Nucleus accumbens (tissue), 56 donors: ENCODE measurements at regions not wholly inside any gene's neighbourhood (a gene's known extent, or its start where the extent isn't known, plus 50 kb on each side); places are given as distances from the start of the nearest gene placed in this dataset.
"Not testable (repeated sequence)": the region's sequence is repeated elsewhere in the genome, so short reads cannot be mapped to it uniquely, and the experiment has no call there.

Experiments used
- DNase-seq, 56 donors: peaks; one replicate each; lab custom pipeline; 2025; lab: John Stamatoyannopoulos, UW

- no peak for DNase-seq
These were observed 118.9 kb upstream of the EGR2 start for GRCh38 chr10:62935022-62935421.

DNA sequence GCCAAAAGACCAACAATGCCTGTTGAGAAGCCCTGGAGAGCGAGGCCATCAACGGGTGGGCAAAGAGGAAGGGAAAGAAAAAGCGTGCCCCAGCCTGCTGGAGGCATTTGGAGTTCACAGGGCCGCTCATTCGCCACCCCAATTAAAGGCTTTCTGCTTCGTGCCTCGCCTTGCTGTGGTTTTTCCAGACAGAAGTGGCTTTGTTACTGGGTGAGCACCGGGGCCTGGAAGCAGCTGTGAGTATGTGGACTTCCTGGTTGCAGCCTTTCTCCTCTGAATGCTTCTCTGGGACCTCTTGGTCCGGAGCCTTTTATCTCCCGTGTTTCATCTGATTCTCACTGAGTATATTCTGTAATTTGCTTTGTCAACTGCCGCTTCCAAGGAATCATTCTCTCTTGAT, 118.1 kb upstream of the EGR2 start:
- peak in 12 of 56 donors; percentile 1 to 25 (median 8) for DNase-seq

- DNase-seq = not testable (repeated sequence)
These were observed 112.6 kb upstream of the EGR2 start for GRCh38 chr10:62928763-62929162.

GRCh38 chr10:62926407-62926806, 110.2 kb upstream of the EGR2 start:
- DNase-seq = no peak

DNA sequence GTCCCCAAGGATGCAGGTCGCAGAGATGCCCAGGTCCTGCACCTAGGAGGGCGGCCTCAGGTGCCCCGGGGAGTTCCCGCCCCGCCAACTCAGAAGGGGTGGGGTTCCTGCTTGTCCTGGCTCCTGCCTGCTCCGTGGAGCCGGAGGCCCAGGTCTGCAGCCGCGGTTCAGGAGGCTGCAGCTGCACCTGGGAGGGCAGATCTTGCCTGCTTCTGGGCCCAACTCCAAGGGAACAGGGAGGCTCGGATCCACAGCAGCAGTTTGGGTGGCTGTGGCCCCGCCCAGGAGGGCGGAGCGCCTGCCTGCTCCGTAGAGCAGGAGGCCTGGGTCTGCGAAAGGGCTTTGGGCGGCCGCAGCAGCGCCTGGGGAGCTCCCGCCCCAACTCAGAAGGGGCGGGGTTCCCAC, 108.2 kb upstream of the EGR2 start:
- DNase-seq = no peak

- no peak for DNase-seq
These were observed 103.6 kb upstream of the EGR2 start for GRCh38 chr10:62919776-62920175.

DNA sequence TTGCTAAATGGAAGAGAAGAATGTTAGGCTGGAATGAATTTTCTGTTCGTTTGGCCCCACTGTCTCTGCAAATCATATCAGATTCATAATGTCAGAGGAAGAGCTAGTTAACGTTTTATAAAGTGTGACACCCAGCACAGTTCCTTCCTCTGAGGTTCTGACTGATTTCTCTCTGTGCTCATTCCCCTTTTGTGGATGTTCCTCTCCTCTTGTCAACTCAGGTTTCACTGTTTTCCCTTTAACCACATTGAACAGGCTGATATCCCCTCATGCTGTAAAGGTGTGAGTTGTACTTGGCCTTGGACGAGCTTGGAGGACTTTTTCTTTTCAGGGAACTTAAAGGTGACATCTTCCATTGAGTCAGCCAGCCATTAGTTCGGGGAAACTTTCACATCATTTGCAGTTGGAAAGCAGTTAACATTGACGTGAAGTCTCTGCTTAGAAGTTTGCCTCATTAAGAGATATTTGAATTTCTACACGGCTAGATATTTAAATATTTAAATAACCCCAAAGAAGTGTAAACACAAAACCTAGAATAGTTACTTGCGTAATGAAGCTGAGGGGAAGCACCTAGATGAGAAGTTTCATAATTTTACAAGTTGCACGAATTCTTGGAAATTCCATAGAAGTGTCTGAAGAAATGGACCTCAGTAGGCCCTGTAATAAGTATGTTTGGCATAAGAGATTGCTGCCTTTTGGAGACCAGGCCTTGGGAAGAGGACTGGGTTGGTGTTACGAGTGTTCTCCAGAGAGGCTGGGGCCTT, 101.5 kb upstream of the EGR2 start:
- no peak for DNase-seq

GRCh38 chr10:62916141-62916603, 100.0 kb upstream of the EGR2 start:
- DNase-seq = no peak

DNA sequence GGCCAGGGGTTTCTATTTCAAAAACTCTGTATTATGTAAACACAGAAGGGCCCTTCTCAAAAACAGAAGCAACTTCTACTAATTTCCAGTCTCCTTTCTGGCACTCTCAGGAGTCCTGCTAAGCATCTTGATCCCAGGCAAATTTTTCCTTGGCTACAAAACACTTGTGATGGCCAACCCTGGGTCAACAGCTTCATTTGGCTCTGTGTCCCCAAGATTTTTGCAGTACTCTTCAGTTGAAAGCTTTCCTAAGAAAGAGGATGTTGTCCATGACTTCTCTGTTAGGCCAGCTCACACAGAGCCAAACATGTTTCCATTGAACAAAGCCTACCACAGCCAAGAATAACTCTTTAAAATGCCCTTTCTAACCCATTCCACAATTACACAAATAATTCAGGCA, 99.0 kb upstream of the EGR2 start:
- no peak for DNase-seq

DNA sequence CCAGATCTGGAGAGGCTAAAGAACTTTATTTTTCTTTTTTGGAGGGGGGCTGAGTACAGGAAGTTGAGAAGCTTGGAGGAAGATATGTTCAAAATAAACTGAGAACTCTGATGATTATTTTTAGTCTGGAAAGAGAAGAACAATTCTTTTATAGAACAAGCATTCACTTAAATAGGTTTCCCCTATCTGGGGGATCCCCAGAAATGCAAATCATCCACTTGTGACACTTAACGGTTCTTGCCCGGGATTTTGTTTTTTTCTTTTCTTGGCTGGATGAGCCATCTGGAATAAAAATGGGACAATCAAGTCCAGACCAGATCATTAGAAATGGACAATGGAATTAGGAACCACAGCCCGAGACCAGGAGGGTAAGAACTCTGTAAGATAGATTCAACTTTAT, 95.9 kb upstream of the EGR2 start:
- DNase-seq = no peak

DNA sequence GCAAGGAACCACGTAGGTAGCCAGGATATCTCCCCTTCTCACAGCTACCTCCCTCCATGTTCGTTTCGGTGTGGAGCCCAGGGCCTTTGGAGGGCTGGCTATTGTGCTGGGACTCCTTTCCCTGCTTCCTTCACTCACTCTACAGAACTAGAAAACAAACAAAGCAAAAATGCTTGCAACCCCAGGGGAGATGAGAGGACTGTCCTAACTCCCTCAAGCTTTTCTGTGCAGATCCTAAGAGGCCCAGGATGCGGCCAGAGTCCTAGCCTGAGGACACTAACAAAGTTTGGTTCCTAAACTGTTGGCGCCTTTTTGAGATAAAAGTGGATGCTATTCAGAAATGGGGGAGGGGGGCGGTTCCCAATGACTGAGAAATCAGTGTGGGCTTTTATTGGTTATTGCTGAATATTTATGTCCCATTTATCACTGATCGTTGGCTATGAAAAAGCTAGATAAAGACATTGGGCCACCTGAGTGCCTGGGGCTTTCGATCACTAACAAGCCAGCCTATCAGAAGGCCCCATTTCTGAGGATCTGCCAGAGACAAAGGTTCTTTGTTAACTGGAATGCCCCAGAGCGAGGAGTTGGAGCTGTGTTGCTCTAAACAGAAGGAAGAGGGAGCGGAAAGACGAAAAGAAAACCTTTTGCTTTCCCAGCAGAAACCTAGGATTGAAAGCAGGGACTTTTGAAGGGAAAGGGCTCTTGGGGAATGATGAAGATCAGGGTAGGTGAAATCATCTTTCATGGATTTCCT, 95.2 kb upstream of the EGR2 start:
- DNase-seq = peak in 28 of 56 donors; percentile 1 to 44 (median 15)

DNA sequence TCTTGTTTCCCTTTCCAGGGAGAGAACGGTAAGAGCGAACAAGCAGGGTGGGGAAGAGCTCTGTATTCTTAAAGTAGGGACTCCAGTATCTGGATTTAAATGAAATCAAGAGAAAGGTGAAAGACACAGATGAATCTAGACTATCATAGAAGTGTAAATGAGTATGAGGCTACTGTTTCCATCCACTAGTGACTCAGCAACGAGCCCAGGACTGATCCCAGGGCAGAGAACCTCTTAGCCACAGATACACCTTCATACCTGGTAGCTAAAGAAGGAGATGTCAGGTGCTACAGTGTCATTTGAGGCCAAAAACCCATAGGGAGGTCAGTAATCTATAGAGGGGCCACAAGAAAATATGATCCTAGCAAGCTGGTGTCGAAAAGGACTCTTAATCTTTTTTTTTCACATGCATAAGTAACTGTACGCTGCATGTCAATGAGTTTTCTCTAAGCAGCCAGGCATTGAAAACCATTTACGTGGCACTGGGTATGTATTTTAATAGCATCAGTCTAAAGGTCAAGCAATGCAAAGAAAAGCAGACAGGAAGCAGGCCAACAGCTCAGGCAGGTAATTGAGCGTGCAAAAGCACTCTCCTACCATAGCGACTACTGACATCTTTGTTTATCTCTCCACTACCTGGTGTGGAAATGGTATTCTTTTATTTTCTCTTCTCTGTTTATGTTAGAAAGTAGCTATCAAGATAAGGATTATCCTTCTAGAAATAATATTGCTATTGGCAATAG, 91.5 kb upstream of the EGR2 start:
- no peak for DNase-seq

GRCh38 chr10:62904281-62904875, 88.2 kb upstream of the EGR2 start:
- no peak for DNase-seq

GRCh38 chr10:62903828-62904227, 87.7 kb upstream of the EGR2 start:
- no peak for DNase-seq

- DNase-seq = no peak
These were observed 84.8 kb upstream of the EGR2 start for GRCh38 chr10:62900829-62901571.

DNA sequence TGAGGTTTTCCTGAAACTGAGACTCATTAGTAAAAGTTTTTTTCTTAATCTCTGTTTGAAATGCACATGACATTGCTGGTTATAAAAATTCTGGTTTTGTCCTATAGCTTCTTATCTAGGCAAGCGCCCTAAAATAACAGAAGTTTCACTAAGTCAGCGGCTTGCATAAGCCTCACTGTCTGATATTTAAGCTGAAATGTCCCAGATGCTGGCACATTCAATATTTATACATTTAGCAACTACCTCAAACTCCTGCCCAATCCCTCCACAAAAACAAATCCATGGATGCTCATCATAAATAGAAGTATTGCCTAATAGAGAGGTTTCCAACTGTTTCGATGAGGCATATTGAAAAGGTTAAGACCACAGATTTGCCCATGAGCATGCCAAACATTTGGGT, 83.1 kb upstream of the EGR2 start:
- DNase-seq = no peak

DNA sequence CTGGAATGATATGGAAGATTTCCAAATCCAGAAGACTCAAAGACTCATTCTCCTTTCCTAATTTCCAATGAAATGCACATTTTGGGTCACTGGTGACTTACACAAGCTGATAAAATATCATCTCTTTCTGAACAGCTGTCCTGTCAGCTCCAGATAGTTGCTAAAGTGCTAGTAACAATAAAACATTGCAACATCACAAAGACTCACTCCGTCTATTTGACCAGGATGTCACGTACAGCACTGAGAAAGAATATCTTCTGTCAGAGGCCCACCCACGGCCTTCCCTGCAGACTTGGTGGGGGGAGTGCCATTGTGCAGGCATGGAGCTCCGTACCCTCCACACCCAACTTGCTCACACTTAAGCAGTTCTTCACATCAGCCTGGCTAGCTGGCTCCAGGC, 78.9 kb upstream of the EGR2 start:
- no peak for DNase-seq

- DNase-seq = no peak
These were observed 78.0 kb upstream of the EGR2 start for GRCh38 chr10:62894156-62894555.

DNA sequence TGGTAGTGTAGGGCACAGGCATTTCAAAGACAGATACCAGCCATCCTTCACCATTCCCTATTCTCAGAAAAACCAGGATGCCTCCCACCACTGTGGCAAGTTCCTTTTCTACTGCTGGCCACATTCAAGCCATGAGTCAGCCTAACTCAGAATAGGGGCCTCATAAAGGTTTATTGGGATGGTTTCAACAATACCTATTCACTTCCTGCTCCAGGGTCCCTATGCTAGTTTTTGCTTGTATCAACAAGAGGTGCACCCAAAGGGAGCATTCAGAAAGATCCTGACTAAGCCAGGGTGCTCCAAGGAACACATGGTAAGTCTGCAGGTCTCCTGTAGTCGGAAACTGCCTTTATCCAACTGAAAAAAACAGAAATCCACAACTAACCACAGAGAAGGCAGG, 76.9 kb upstream of the EGR2 start:
- DNase-seq = no peak

- no peak for DNase-seq
These were observed 74.2 kb upstream of the EGR2 start for GRCh38 chr10:62890395-62890794.
